ENCODE measurements at regions not wholly inside any gene's neighbourhood (a gene's known extent, or its start where the extent isn't known, plus 50 kb on each side); places are given as distances from the start of the nearest gene placed in this dataset.
A peak's percentile ranks its signal among the peaks of the same experiment; 100 is the strongest.

DNA sequence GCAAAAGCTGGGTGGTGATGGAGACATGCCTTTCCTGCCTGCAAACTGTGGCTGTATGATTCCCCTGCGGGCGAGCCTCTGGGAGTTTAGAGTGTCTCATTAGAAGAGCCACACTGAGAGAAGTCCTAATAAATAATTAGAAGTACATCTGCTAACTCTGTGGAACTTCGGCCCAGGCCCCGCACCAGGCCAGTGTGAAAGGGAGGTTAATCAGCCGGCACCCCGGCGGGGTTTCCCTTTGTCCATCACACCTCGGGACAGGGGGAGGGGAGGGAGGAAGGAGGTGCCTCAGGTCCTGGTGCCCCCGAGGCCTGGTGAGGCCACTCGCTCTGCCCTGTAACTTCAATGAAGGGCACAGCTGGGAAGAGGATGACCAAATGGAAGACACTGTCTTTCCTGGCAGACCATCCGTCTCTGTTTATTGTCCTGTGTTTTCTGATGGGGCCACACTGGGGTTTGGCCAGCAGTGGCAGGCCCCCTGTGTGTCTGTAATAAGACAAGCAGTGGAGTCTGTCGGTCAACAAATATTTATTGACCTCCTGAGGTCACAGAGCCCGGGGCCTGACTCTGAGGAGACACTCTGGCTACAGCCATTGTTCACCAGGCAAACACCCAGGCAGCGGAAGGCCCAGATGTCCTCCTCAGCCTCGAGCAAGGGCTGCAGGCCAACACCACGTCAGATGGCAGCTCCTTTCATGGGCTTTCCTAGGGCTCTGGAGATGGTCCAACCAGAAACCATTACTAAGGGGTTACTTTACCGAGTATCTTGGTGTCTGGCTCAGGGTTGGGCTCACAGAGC, 267.5 kb upstream of the RAB4A start:
- H3K4me1 Mint-ChIP-seq, result peaks cover 28% of the 10 kb centered on the region
- peak overlapping the region; percentile 21 for H3K27ac Mint-ChIP-seq (ENCODE audit: unreplicated experiment)

DNA sequence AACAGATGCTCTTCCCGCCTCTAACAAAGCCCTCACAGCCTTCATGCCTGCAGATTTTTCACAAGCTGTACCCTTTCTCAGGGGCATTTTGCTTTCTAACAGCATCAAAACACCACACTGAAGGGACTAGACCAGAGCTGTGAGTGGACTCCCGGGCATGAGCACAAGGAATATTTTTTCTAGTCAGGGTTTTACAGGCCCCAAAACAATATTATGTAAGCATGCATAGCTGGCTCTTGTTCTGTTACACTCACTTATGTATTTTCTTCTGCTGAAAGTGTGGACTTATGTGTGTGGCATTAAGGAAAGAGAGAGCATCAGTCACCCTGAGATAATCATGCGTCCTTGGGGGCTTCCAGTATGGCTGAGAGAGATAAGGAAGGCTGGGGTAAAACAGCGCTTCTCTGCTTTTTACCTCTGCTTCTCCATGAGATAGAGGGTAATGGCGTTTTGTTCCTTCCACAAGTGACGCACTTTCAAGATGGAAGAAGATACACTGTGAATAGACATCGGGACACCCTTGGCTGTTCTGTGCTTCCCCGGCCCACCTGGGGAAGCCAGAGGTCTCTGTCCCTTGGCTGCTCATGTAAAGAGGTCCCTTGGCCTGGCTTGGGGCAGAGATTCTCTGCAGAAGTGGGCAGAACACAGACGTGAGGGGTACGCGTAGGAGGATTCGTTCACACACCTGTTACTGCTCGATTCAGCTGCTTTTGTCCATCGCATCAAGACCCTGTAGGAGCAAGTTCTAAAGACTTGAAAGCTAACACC, 266.7 kb upstream of the RAB4A start:
- no peak overlapping the region for H3K27ac Mint-ChIP-seq (ENCODE audit: unreplicated experiment)
- H3K9me3 Mint-ChIP-seq, result no peaks in the 10 kb centered on the region
- no peak for DNase-seq (ENCODE audit: low read depth, low spot score)
- H3K4me1 Mint-ChIP-seq, result peaks cover 28% of the 10 kb centered on the region
- H3K36me3 Mint-ChIP-seq (ENCODE audit: low read depth), result no peaks in the 10 kb centered on the region
- TF ChIP-seq, protein P1, sequence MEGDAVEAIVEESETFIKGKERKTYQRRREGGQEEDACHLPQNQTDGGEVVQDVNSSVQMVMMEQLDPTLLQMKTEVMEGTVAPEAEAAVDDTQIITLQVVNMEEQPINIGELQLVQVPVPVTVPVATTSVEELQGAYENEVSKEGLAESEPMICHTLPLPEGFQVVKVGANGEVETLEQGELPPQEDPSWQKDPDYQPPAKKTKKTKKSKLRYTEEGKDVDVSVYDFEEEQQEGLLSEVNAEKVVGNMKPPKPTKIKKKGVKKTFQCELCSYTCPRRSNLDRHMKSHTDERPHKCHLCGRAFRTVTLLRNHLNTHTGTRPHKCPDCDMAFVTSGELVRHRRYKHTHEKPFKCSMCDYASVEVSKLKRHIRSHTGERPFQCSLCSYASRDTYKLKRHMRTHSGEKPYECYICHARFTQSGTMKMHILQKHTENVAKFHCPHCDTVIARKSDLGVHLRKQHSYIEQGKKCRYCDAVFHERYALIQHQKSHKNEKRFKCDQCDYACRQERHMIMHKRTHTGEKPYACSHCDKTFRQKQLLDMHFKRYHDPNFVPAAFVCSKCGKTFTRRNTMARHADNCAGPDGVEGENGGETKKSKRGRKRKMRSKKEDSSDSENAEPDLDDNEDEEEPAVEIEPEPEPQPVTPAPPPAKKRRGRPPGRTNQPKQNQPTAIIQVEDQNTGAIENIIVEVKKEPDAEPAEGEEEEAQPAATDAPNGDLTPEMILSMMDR (conservative IDR thresholded peaks at IDR 0.05), result no peak
- H3K4me3 Mint-ChIP-seq, result no peak overlapping the region
- peaks cover 96% of the 10 kb centered on the region for H3K27me3 Mint-ChIP-seq (ENCODE audit: low read depth)

More for the DNA sequence above, 267.5 kb upstream of the RAB4A start:
- DNase-seq (ENCODE audit: low read depth, low spot score), result peak; percentile 48
- Mint-ChIP-seq H3K9me3 (no peaks in the 10 kb centered on the region), H3K27me3 (ENCODE audit: low read depth) (peaks cover 99% of the 10 kb centered on the region), H3K4me3 (no peak overlapping the region), H3K36me3 (ENCODE audit: low read depth) (no peaks in the 10 kb centered on the region)
- TF ChIP-seq, protein P1 (conservative IDR thresholded peaks at IDR 0.05), result no peak

DNA sequence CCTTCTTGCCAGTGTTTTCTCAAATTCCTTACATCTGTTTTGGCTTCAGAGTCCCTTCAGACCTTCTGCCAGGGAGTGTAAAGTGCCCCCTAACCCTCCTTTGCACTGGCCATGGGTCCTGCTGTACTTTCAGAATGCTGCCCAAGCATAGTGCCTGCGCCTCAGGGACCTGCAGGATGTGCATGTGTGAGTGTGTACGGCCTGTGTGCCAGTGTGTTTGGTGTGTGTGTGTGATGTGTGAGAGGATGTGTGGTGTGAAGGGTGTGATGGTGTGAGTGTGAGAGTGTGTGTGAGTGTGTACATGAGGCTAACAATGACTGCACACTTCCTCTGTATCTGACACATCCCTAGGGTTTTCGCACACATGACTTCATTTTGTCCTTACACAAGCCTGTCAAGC, 265.8 kb upstream of the RAB4A start:
- Mint-ChIP-seq H3K36me3 (ENCODE audit: low read depth) (no peaks in the 10 kb centered on the region), H3K27ac (ENCODE audit: unreplicated experiment) (peak overlapping the region; percentile 14), H3K4me3 (no peak overlapping the region), H3K4me1 (peaks cover 28% of the 10 kb centered on the region), H3K9me3 (no peaks in the 10 kb centered on the region), H3K27me3 (ENCODE audit: low read depth) (peaks cover 88% of the 10 kb centered on the region)
- no peak for DNase-seq (ENCODE audit: low read depth, low spot score)
- TF ChIP-seq, protein P1 (conservative IDR thresholded peaks at IDR 0.05), result no peak

DNA sequence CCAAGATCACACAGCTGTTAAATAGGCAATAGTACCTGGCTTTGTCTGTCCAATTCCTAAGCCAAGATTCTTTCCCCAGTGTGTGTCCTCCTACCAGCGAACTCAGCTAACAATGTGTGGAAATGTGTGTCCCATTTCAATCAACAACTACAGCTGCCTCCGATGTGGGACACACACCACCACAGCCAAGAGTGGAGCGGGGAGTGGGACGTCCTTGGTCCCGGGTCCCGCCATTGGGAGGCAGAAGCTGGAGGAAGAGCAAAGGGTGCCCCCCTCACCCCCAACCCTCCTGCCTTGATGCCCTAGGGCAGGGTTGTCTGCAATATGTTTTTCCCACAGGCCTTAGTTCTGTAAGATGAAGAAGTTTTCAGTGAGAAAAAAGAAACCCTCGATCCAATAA, 265.4 kb upstream of the RAB4A start:
- Mint-ChIP-seq H3K27me3 (ENCODE audit: low read depth) (peaks cover 83% of the 10 kb centered on the region), H3K4me1 (peaks cover 28% of the 10 kb centered on the region), H3K9me3 (no peaks in the 10 kb centered on the region), H3K27ac (ENCODE audit: unreplicated experiment) (peak overlapping the region; percentile 14), H3K4me3 (no peak overlapping the region), H3K36me3 (ENCODE audit: low read depth) (no peaks in the 10 kb centered on the region)
- no peak for DNase-seq (ENCODE audit: low read depth, low spot score)
- TF ChIP-seq, protein P1 (conservative IDR thresholded peaks at IDR 0.05), result no peak

DNA sequence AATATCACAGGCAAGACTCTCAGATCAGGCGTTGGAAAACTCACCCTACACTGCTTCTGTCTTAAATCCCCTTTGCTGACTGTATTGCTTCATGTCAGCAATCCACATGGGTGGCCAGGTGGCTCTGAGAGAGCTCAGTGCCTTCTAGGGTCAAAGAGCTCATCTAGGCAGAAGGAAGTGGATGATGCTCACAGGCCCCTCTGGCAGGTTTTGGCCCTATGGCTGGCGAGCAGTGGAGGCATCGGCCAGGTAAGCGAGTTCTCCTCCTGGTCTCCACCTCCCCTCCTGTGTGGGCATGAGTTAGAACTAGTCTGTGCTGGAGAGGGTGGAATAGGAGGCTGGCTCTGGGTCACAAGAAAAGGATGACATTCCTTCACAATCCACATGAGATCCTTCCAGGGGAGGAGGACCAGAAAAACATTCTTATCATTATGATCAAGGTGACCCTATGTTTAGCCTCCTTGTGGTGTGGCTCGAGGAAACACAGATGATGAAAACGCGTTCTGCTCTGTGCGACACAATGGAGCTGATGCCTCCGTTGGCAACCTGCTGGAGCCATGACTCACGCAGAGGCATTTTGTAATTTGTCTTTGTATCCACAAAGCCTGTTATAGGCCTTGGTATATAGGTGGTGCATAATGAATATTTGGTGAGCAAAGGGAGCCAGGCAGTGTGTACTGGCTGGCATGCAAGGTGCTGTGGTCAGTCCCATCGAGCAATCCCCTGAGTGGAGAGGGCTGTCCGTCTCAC, 264.6 kb upstream of the RAB4A start:
- Mint-ChIP-seq H3K36me3 (ENCODE audit: low read depth) (no peaks in the 10 kb centered on the region), H3K9me3 (no peaks in the 10 kb centered on the region)

More for the DNA sequence above, 264.6 kb upstream of the RAB4A start:
- no peak for DNase-seq (ENCODE audit: low read depth, low spot score)
- Mint-ChIP-seq H3K4me3 (no peak overlapping the region), H3K4me1 (peaks cover 28% of the 10 kb centered on the region), H3K27ac (ENCODE audit: unreplicated experiment) (no peak overlapping the region), H3K27me3 (ENCODE audit: low read depth) (peaks cover 79% of the 10 kb centered on the region)
- TF ChIP-seq, protein P1 (conservative IDR thresholded peaks at IDR 0.05), result no peak

All from neural crest cell (in vitro differentiated cells).